ENCODE measurements at regions not wholly inside any gene's neighbourhood (a gene's known extent, or its start where the extent isn't known, plus 50 kb on each side); places are given as distances from the start of the nearest gene placed in this dataset.
A peak's percentile ranks its signal among the peaks of the same experiment; 100 is the strongest.

GRCh38 chr20:57788936-57789613 is 79.3 kb upstream of the PMEPA1 start:
- DNase-seq: peak in 3 of 42 donors; percentile 4 to 13 (median 5)
- intact Hi-C loops (cut with DNase I): no loop called here

- peak in 5 of 42 donors; percentile 5 to 22 (median 9) for DNase-seq
- intact Hi-C loops (cut with DNase I): no loop called here
Measured at GRCh38 chr20:57787990-57788781, 78.4 kb upstream of the PMEPA1 start.

GRCh38 chr20:57787151-57787989 is 77.6 kb upstream of the PMEPA1 start:
- peak in 5 of 42 donors; percentile 1 to 34 (median 8) for DNase-seq

GRCh38 chr20:57786304-57786932 is 76.6 kb upstream of the PMEPA1 start:
- intact Hi-C loops (cut with DNase I): no loop called here
- DNase-seq: peak in 4 of 42 donors; percentile 4 to 21 (median 11)

More at GRCh38 chr20:57787151-57787989, 77.6 kb upstream of the PMEPA1 start:
- intact Hi-C loops (cut with DNase I): no loop called here

- DNase-seq: peak in 2 of 42 donors; percentile 8 to 32
- intact Hi-C loops (cut with DNase I): no loop called here
Measured at GRCh38 chr20:57785720-57786119, 75.9 kb upstream of the PMEPA1 start.

- DNase-seq: peak in 1 of 42 donors; percentile 30
- intact Hi-C loops (cut with DNase I): no loop called here
Measured at GRCh38 chr20:57785061-57785460, 75.2 kb upstream of the PMEPA1 start.

GRCh38 chr20:57783956-57784837 is 74.4 kb upstream of the PMEPA1 start:
- DNase-seq: peak in 3 of 42 donors; percentile 3 to 13 (median 11)

GRCh38 chr20:57783196-57783595 is 73.4 kb upstream of the PMEPA1 start:
- DNase-seq: peak in 2 of 42 donors; percentile 15 to 26
- intact Hi-C loops (cut with DNase I): no loop called here

More at GRCh38 chr20:57783956-57784837, 74.4 kb upstream of the PMEPA1 start:
- intact Hi-C loops (cut with DNase I): no loop called here

- intact Hi-C loops (cut with DNase I): no loop called here
- peak in 1 of 42 donors; percentile 35 for DNase-seq
Measured at GRCh38 chr20:57782631-57783041, 72.8 kb upstream of the PMEPA1 start.

GRCh38 chr20:57781901-57782300 is 72.1 kb upstream of the PMEPA1 start:
- intact Hi-C loops (cut with DNase I): no loop called here
- DNase-seq: peak in 1 of 42 donors; percentile 34

- intact Hi-C loops (cut with DNase I): no loop called here
- no peak for DNase-seq
Measured at GRCh38 chr20:57780906-57781305, 71.1 kb upstream of the PMEPA1 start.

GRCh38 chr20:57780398-57780797 is 70.6 kb upstream of the PMEPA1 start:
- peak in 1 of 42 donors; percentile 5 for DNase-seq

GRCh38 chr20:57779401-57780003 is 69.7 kb upstream of the PMEPA1 start:
- DNase-seq: peak in 2 of 42 donors; percentile 7 to 12
- intact Hi-C loops (cut with DNase I): no loop called here

More at GRCh38 chr20:57780398-57780797, 70.6 kb upstream of the PMEPA1 start:
- intact Hi-C loops (cut with DNase I): no loop called here

GRCh38 chr20:57777911-57778310 is 68.1 kb upstream of the PMEPA1 start:
- intact Hi-C loops (cut with DNase I): no loop called here
- DNase-seq: no peak

GRCh38 chr20:57774951-57775350 is 65.1 kb upstream of the PMEPA1 start:
- peak in 2 of 42 donors; percentile 6 to 19 for DNase-seq
- intact Hi-C loops (cut with DNase I): no loop called here

- peak in 2 of 42 donors; percentile 4 to 35 for DNase-seq
Measured at GRCh38 chr20:57774111-57774880, 64.5 kb upstream of the PMEPA1 start.

More at GRCh38 chr20:57774111-57774880, 64.5 kb upstream of the PMEPA1 start:
- intact Hi-C loops (cut with DNase I): no loop called here

Data from head of caudate nucleus (tissue), 42 donors.